Psoas muscle (tissue), 7 donors: ENCODE measurements at regions not wholly inside any gene's neighbourhood (a gene's known extent, or its start where the extent isn't known, plus 50 kb on each side); places are given as distances from the start of the nearest gene placed in this dataset.

ENCODE experiments used
- ATAC-seq, 4 donors: fragments of 200-7000 bp; cut with Tn5 transposase; one replicate each; pipeline ENCODE4 v1.9.1; 2020; ENCODE audit warnings: moderate library complexity in 3 of 4, mild to moderate bottlenecking in 2 of 4
- DNase-seq, 2 donors: peaks; one replicate each; pipeline ENCODE4 v3.0.0-alpha.2; 2020
- H3K27ac ChIP-seq: fragments of 200-600 bp; one replicate; pipeline ENCODE4 v1.8.0; 2022
- H3K27me3 ChIP-seq, 3 donors: fragments of 200-600 bp in 1 of 3; one replicate each; pipeline versions ENCODE4 v1.6.1 to v1.8.0; 2013 to 2022; ENCODE audit warnings: low read length in 2 of 3, mild to moderate bottlenecking in 2 of 3, moderate library complexity in 1 of 3; ENCODE audit not compliant: insufficient read depth in 3 of 3
- H3K36me3 ChIP-seq, 2 donors: fragments of 200-600 bp in 1 of 2; one replicate each; pipeline versions ENCODE4 v1.6.1 to v1.8.0; 2013 to 2022; ENCODE audit warnings: low read depth in 1 of 2, mild to moderate bottlenecking in 1 of 2, moderate library complexity in 1 of 2; ENCODE audit not compliant: insufficient read depth in 1 of 2
- H3K4me1 ChIP-seq: fragments of 200-600 bp; one replicate; pipeline ENCODE4 v1.8.0; 2022
- H3K4me3 ChIP-seq: fragments of 200-600 bp; one replicate; pipeline ENCODE4 v1.8.0; 2022; ENCODE audit warnings: mild to moderate bottlenecking
- H3K9me3 ChIP-seq: fragments of 200-600 bp; one replicate; pipeline ENCODE4 v1.8.0; 2022
- CTCF ChIP-seq: fragments of 200-600 bp; IDR thresholded peaks from one replicate; pipeline ENCODE4 v1.8.0; 2022; ENCODE audit warnings: antibody characterized with exemption
- WGBS, 3 donors: extraction: QIAGEN DNeasy Blood & Tissue Kit; methylation state at CpG; one replicate each; pipeline versions ENCODE4 v1.1.6 to v1.1.7; 2013; 5-methylcytosine and 5-hydroxymethylcytosine counted together
- intact Hi-C, 2 donors: fragments of 100-400 bp; cut with DNase I; formaldehyde crosslinking; loops; one replicate each; pipeline versions ENCODE4 v1.11.0 to v1.14.2; 2022
- donor health status: healthy with polysubstance abuse.
- donor health status: DM: no; HTN: no; CAD: no; lungs with moderate emphysema.
- donor health status: Bipolar disorder and iron deficiency.
- donor health status: healthy.
- donor health status: DM: yes; HTN: yes; CAD: no.
- donor health status: DM: no; HTN: no; CAD: no.
- donor health status: DM: yes; HTN: yes; CAD: no.

GRCh38 chr4:62923783-62924182 lies 1485.5 kb downstream of the TECRL start:
- intact Hi-C loops = no loop called here
- H3K27me3 ChIP-seq = no peaks in the 10 kb centered on the region
- TF ChIP-seq CTCF = no peak
- no peak for ATAC-seq
- no peaks in the 10 kb centered on the region for H3K4me1 ChIP-seq
- no peak overlapping the region for H3K27ac ChIP-seq
- H3K36me3 ChIP-seq = no peaks in the 10 kb centered on the region
- WGBS, 3 donors = 79 to 82% (median 82%) methylated on average over 4 of the region's 4 CpGs
- no peak overlapping the region for H3K4me3 ChIP-seq
- no peak for DNase-seq
- no peaks in the 10 kb centered on the region for H3K9me3 ChIP-seq

GRCh38 chr4:62917649-62918048 lies 1491.6 kb downstream of the TECRL start:
- intact Hi-C loops = no loop called here
- Histone ChIP-seq H3K27ac (no peak overlapping the region), H3K4me3 (no peak overlapping the region), H3K36me3 (no peaks in the 10 kb centered on the region), H3K9me3 (no peaks in the 10 kb centered on the region), H3K4me1 (no peaks in the 10 kb centered on the region), H3K27me3 (no peaks in the 10 kb centered on the region)
- WGBS, 3 donors = 69 to 78% (median 74%) methylated on average over 2 of the region's 2 CpGs
- DNase-seq = no peak
- no peak for TF ChIP-seq CTCF
- ATAC-seq = no peak

DNA sequence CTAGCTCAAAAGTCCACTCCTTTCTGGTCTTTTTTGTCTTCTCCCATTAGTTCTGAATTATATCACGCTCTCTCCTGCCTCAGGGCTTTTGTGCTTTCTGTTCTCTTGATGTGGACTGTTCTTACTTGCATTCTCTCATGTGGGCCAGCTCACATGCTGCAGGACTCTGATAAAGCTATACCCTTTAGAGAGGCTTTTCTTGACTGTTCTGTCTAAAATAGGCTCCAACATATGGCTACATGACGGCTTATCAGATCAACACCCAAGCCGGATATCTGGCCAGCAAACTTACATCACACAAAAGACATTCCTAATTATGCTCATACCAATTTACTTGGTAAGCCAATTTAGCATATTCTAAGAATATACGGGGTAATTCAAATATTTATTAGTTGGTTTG lies 1494.5 kb downstream of the TECRL start:
- no peak overlapping the region for H3K27ac ChIP-seq
- 80 to 87% (median 82%) methylated on average over 4 of the region's 4 CpGs for WGBS, 3 donors
- H3K27me3 ChIP-seq = no peaks in the 10 kb centered on the region
- ATAC-seq (no peak), DNase-seq (no peak)
- H3K9me3 ChIP-seq = no peaks in the 10 kb centered on the region
- H3K36me3 ChIP-seq = no peaks in the 10 kb centered on the region
- H3K4me1 ChIP-seq = no peaks in the 10 kb centered on the region
- no peak overlapping the region for H3K4me3 ChIP-seq
- intact Hi-C loops = no loop called here
- TF ChIP-seq CTCF = no peak

- no peaks in the 10 kb centered on the region for H3K27me3 ChIP-seq
- WGBS, 3 donors = 76 to 89% (median 76%) methylated on average over 1 of the region's 1 CpG
- intact Hi-C loops = no loop called here
- DNase-seq (no peak), ATAC-seq (no peak)
- H3K27ac ChIP-seq = no peak overlapping the region
- no peak for TF ChIP-seq CTCF
- H3K9me3 ChIP-seq = no peaks in the 10 kb centered on the region
- H3K4me3 ChIP-seq = no peak overlapping the region
- H3K36me3 ChIP-seq = no peaks in the 10 kb centered on the region
- no peaks in the 10 kb centered on the region for H3K4me1 ChIP-seq
These were observed 1496.2 kb downstream of the TECRL start for GRCh38 chr4:62913065-62913464.

DNA sequence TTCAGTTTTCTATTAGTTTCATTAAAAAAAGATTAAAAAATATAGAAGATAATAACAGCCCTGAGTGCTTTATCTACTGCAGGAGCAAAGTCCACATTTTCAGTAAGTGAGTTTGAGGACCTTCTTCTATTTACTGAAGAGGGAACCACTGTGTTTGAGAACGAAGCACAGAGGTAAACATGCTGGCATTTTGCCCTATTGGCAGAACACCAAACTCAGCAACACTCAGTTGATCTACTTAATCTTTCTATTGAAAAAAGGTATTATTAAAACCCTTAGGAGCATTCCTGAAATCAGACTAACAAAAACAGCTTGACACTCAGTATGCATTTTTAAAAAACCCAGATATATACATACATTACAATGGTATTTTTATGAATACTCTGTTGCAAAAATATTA lies 1496.7 kb downstream of the TECRL start:
- intact Hi-C loops = no loop called here
- TF ChIP-seq CTCF = no peak
- ATAC-seq = no peak
- Histone ChIP-seq H3K4me1 (no peaks in the 10 kb centered on the region), H3K36me3 (no peaks in the 10 kb centered on the region), H3K9me3 (no peaks in the 10 kb centered on the region), H3K27ac (no peak overlapping the region), H3K4me3 (no peak overlapping the region), H3K27me3 (no peaks in the 10 kb centered on the region)
- no peak for DNase-seq
- 23 to 38% (median 30%) methylated on average over 1 of the region's 1 CpG for WGBS, 3 donors
